ENCODE measurements at regions not wholly inside any gene's neighbourhood (a gene's known extent, or its start where the extent isn't known, plus 50 kb on each side); places are given as distances from the start of the nearest gene placed in this dataset.

DNA sequence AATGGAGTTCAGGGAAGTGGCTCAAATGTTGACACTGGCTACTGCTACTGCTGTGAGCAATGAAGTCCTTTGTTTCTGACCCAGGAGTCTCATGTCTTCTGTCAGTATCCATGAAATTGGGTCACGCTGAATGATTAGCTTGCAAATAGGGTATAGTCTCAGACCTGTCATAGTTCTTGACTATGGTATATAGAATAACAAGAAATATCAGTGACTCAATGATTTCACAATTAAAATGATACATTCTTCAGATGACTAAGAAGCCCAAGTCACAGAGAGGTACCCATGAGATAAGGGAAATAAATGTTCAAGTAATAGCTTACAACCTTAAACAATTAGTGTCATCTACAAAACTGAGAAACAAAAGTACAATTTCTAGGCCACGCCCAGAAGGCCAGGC is 89.3 kb downstream of the LYZL2 start:
- TF ChIP-seq, protein P1, sequence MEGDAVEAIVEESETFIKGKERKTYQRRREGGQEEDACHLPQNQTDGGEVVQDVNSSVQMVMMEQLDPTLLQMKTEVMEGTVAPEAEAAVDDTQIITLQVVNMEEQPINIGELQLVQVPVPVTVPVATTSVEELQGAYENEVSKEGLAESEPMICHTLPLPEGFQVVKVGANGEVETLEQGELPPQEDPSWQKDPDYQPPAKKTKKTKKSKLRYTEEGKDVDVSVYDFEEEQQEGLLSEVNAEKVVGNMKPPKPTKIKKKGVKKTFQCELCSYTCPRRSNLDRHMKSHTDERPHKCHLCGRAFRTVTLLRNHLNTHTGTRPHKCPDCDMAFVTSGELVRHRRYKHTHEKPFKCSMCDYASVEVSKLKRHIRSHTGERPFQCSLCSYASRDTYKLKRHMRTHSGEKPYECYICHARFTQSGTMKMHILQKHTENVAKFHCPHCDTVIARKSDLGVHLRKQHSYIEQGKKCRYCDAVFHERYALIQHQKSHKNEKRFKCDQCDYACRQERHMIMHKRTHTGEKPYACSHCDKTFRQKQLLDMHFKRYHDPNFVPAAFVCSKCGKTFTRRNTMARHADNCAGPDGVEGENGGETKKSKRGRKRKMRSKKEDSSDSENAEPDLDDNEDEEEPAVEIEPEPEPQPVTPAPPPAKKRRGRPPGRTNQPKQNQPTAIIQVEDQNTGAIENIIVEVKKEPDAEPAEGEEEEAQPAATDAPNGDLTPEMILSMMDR (IDR thresholded peaks at IDR 0.05): no peak
- TF ChIP-seq POLR2A (IDR thresholded peaks at IDR 0.05): no peak
